Ishikawa (cell line): ENCODE measurements at regions not wholly inside any gene's neighbourhood (a gene's known extent, or its start where the extent isn't known, plus 50 kb on each side); places are given as distances from the start of the nearest gene placed in this dataset.

Experiments
- CEBPB ChIP-seq: IDR thresholded peaks from 2 replicates; pipeline ENCODE4 v1.6.1; 2012
- CREB1 ChIP-seq: IDR thresholded peaks from 2 replicates; pipeline ENCODE4 v1.6.1; 2012; ENCODE audit warnings: low read depth
- EGR1 ChIP-seq: IDR thresholded peaks from 2 replicates; pipeline ENCODE4 v1.6.1; 2012
- EP300 ChIP-seq: IDR thresholded peaks from 2 replicates; pipeline ENCODE4 v1.6.1; 2012; ENCODE audit warnings: borderline replicate concordance
- FOXM1 ChIP-seq: IDR thresholded peaks from 2 replicates; pipeline ENCODE4 v1.6.1; 2012; ENCODE audit warnings: low read depth, borderline replicate concordance
- NFIC ChIP-seq: IDR thresholded peaks from 2 replicates; pipeline ENCODE4 v1.6.1; 2012
- RAD21 ChIP-seq: IDR thresholded peaks from 2 replicates; pipeline ENCODE4 v1.6.1; 2012; ENCODE audit warnings: low read depth
- REST ChIP-seq: IDR thresholded peaks from 2 replicates; pipeline ENCODE4 v1.6.1; 2012; ENCODE audit warnings: low read depth, mild to moderate bottlenecking
- TAF1 ChIP-seq: IDR thresholded peaks from 2 replicates; pipeline ENCODE4 v1.6.1; 2012; ENCODE audit warnings: low read depth, mild to moderate bottlenecking
- TCF12 ChIP-seq: IDR thresholded peaks from 2 replicates; pipeline ENCODE4 v1.6.1; 2012; ENCODE audit warnings: low read depth
- TEAD4 ChIP-seq: IDR thresholded peaks from 2 replicates; pipeline ENCODE4 v1.6.1; 2012
- YY1 ChIP-seq: IDR thresholded peaks from 2 replicates; pipeline ENCODE4 v1.6.1; 2012; ENCODE audit warnings: low read depth
- ZBTB7A ChIP-seq: IDR thresholded peaks from 2 replicates; pipeline ENCODE4 v1.6.1; 2012; ENCODE audit warnings: low read depth
- TF ChIP-seq, protein P1 (sequence below): IDR thresholded peaks from 2 replicates; pipeline ENCODE4 v1.6.1; 2012
- TF ChIP-seq, protein P2 (sequence below): IDR thresholded peaks from 2 replicates; pipeline ENCODE4 v1.6.1; 2012

DNA sequence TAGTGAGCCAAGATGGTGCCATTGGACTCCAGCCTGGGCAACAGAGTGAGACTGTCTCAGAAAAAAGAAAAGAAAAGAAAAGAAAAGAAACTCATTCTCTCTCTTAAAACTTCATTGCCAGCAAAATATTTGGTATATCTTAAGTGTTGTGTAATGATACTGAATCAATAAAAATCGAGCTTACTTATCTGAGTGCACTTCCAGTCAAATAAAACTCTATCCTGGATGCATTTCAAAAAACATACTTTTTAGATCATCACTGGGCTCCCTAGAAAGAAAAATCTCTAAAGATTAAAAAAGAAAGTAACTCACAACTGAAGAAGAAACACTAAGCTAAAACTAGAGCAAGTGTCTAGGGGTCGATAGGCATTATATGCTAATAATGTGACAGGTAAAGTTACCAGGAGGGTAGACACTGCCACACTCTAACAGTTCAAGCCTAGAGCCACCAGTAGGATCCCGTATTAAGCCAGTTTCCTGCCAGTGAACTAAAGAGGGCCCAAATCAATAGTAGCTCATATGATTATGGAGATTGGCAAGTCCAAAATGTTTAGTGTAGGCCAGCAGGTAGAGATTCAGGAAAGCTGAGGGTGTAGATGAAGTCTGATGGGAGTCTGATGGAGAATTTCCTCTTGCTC lies 242.1 kb upstream of the CYRIA start:
- no peak for TF ChIP-seq REST
- no peak for TF ChIP-seq CREB1
- TF ChIP-seq NFIC = no peak
- TF ChIP-seq TAF1 = no peak

GRCh38 chr2:16900405-16901025 lies 234.9 kb upstream of the CYRIA start:
- TF ChIP-seq, protein P1, sequence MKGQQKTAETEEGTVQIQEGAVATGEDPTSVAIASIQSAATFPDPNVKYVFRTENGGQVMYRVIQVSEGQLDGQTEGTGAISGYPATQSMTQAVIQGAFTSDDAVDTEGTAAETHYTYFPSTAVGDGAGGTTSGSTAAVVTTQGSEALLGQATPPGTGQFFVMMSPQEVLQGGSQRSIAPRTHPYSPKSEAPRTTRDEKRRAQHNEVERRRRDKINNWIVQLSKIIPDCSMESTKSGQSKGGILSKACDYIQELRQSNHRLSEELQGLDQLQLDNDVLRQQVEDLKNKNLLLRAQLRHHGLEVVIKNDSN = no peak
- peak; percentile 58 for TF ChIP-seq RAD21

GRCh38 chr2:16899958-16900357 lies 234.3 kb upstream of the CYRIA start:
- TF ChIP-seq TCF12 (no peak), TAF1 (no peak), CEBPB (no peak), FOXM1 (no peak), YY1 (no peak)
- TF ChIP-seq, protein P2, sequence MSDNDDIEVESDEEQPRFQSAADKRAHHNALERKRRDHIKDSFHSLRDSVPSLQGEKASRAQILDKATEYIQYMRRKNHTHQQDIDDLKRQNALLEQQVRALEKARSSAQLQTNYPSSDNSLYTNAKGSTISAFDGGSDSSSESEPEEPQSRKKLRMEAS = no peak

DNA sequence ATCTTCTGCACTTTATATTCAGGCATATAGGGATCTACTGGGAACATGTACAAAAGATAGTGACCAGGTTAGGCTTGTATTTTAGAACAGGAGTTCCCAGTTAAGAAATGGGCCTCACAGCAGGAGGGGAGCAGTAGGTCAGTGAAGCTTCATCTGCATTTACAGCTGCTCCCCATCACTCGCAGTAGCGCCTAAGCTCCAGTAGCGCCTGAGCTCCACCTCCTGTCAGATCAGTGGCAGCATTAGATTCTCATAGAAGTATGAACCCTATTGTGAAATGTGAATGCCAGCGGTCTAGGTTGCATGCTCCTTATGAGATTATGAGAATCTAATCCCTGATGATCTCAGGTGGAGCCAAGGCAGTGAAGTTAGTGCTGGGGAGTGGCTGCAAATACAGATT lies 224.4 kb upstream of the CYRIA start:
- TF ChIP-seq TAF1 = no peak
- TF ChIP-seq REST = no peak
- TF ChIP-seq ZBTB7A = no peak
- TF ChIP-seq, protein P1 = no peak
- no peak for TF ChIP-seq EGR1
- TF ChIP-seq RAD21 = no peak
- no peak for TF ChIP-seq EP300
- no peak for TF ChIP-seq TCF12
- TF ChIP-seq, protein P2 = no peak
- TF ChIP-seq YY1 = no peak
- TF ChIP-seq CREB1 = no peak
- TF ChIP-seq CEBPB = no peak
- no peak for TF ChIP-seq NFIC
- TF ChIP-seq FOXM1 = no peak
- TF ChIP-seq TEAD4 = no peak

GRCh38 chr2:16885027-16885426 lies 219.4 kb upstream of the CYRIA start:
- TF ChIP-seq FOXM1 (no peak), CREB1 (no peak), RAD21 (no peak), EGR1 (no peak), ZBTB7A (no peak), YY1 (no peak)

DNA sequence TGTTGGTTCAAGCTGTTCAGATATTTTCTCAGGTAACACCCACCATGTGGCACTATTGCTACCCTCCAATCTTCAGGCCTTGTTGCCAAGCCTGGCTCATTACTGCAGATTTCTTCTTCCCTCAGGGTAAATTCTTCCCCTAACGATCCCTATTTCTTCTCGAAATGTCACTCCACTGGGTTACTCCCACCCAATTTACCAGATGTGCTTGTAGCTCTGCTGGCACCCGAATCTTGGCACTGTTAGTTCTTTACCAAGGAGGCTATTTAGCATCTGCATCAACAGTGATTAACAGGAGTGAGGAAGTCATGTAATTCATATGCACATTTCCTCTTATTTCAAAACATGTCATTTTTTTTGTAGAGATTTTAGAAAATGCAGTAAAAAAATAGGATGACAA lies 217.1 kb upstream of the CYRIA start:
- TF ChIP-seq EGR1 (no peak), FOXM1 (no peak), CEBPB (no peak), YY1 (no peak), RAD21 (no peak), ZBTB7A (no peak), REST (no peak), TEAD4 (no peak), TCF12 (no peak), CREB1 (no peak), TAF1 (no peak), NFIC (no peak)
- TF ChIP-seq, protein P1 = no peak
- TF ChIP-seq, protein P2 = no peak
